ENCODE measurements at regions not wholly inside any gene's neighbourhood (a gene's known extent, or its start where the extent isn't known, plus 50 kb on each side); places are given as distances from the start of the nearest gene placed in this dataset.

DNA sequence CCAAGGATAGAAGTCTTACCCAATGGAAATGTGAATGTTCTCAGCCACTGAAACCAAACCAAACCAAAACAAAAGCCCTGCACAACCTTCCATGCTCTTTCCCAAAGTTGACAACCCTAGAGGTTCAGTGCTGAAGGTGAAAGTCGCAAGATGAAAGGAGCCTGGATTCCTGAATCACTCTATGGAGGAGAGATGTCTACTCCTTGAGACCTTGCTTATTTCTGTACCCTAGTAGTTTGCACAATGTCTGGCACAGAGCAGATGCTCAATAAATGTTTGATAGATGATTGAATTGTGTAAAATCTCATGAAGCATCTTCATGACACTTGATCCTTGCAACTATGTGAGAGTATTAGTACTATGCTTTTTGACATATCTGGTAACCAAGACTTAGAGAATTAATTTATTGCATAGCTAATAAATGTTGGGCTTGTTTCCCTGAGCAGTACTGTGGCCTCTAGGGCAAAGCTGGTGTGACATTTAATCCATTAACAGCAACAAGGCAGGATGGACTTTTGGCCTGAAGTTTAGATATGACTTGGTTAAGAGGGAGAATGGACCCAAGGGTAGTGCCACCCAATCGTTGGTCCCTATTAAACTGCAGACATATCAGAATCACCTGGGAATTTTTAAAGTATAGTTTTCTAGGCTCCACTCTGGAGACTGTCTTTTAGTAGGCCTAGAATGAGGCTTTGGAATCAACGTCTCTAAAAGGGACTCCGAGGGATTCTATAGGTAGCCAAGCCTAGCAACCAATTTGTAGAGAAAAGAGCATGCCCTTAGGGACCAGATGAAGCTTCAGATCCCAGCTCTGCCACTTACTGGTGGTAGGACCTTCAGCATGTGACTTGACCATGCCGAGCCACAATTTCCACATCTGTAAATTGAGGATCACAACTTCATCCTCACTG is 145.9 kb downstream of the DDX1 start:
- DNase-seq (ENCODE audit: low spot score), result no peak
- H3K36me3 Mint-ChIP-seq, result 0 out of 2 replicates have a peak, but pooled peaks cover 5% of the 10 kb centered on the region
- H3K4me1 Mint-ChIP-seq, result peaks cover 18% of the 10 kb centered on the region
- ChIA-PET CTCF (interaction anchor here (1.8 kb wide), 1 partner anchor 10 kb away, joined by 4 read pairs; no protein-coding TSS in a partner anchor), POLR2A (no interaction called here)
- H3K9me3 Mint-ChIP-seq, result peaks cover 27% of the 10 kb centered on the region
- ATAC-seq, result no peak
- H3K27ac Mint-ChIP-seq, result no peak overlapping the region
- no peaks in the 10 kb centered on the region; the same call in 1 of the 2 replicates for H3K27me3 Mint-ChIP-seq (ENCODE audit: low read depth)
- H3K4me3 Mint-ChIP-seq, result no peak overlapping the region
- TF ChIP-seq, protein P1, sequence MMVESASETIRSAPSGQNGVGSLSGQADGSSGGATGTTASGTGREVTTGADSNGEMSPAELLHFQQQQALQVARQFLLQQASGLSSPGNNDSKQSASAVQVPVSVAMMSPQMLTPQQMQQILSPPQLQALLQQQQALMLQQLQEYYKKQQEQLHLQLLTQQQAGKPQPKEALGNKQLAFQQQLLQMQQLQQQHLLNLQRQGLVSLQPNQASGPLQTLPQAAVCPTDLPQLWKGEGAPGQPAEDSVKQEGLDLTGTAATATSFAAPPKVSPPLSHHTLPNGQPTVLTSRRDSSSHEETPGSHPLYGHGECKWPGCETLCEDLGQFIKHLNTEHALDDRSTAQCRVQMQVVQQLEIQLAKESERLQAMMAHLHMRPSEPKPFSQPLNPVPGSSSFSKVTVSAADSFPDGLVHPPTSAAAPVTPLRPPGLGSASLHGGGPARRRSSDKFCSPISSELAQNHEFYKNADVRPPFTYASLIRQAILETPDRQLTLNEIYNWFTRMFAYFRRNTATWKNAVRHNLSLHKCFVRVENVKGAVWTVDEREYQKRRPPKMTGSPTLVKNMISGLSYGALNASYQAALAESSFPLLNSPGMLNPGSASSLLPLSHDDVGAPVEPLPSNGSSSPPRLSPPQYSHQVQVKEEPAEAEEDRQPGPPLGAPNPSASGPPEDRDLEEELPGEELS (CRISPR knock-in tag; IDR thresholded peaks at IDR 0.05), result no peak
- TF ChIP-seq TEAD1 (CRISPR knock-in tag; IDR thresholded peaks at IDR 0.05) (no peak), CREB1 (CRISPR knock-in tag; IDR thresholded peaks at IDR 0.05) (no peak)
- TF ChIP-seq, protein P2, sequence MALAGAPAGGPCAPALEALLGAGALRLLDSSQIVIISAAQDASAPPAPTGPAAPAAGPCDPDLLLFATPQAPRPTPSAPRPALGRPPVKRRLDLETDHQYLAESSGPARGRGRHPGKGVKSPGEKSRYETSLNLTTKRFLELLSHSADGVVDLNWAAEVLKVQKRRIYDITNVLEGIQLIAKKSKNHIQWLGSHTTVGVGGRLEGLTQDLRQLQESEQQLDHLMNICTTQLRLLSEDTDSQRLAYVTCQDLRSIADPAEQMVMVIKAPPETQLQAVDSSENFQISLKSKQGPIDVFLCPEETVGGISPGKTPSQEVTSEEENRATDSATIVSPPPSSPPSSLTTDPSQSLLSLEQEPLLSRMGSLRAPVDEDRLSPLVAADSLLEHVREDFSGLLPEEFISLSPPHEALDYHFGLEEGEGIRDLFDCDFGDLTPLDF (CRISPR knock-in tag; IDR thresholded peaks at IDR 0.05), result no peak
- TF ChIP-seq, protein P3, sequence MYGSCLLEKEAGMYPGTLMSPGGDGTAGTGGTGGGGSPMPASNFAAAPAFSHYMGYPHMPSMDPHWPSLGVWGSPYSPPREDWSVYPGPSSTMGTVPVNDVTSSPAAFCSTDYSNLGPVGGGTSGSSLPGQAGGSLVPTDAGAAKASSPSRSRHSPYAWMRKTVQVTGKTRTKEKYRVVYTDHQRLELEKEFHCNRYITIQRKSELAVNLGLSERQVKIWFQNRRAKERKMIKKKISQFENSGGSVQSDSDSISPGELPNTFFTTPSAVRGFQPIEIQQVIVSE (CRISPR knock-in tag; IDR thresholded peaks at IDR 0.05; ENCODE audit: borderline replicate concordance), result no peak

DNA sequence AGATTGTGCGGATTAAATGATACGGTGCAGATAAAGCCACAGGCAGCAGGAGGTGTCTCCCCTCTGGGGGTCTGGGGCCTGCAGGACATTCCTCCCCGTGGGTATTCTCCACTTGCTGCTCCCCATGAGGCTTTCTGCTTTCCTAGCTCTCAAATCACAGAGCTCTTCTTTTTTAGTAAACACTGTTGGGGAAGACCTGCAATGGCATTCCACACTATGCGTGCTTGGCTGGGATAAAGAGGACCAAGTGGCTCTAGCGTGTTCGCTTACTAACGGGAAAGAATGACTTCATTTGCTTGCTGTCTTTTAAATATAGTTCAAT is 146.5 kb downstream of the DDX1 start:
- Mint-ChIP-seq H3K27me3 (ENCODE audit: low read depth) (no peaks in the 10 kb centered on the region; the same call in 1 of the 2 replicates), H3K9me3 (peaks cover 27% of the 10 kb centered on the region), H3K27ac (no peak overlapping the region), H3K4me3 (no peak overlapping the region), H3K4me1 (peaks cover 18% of the 10 kb centered on the region), H3K36me3 (0 out of 2 replicates have a peak, but pooled peaks cover 5% of the 10 kb centered on the region)
- POLR2A ChIA-PET, result no interaction called here
- DNase-seq (ENCODE audit: low spot score), result no peak
- ATAC-seq, result no peak
- CTCF ChIA-PET, result interaction anchor here (1.8 kb wide), 1 partner anchor 10 kb away, joined by 4 read pairs; no protein-coding TSS in a partner anchor
- TF ChIP-seq, protein P4, sequence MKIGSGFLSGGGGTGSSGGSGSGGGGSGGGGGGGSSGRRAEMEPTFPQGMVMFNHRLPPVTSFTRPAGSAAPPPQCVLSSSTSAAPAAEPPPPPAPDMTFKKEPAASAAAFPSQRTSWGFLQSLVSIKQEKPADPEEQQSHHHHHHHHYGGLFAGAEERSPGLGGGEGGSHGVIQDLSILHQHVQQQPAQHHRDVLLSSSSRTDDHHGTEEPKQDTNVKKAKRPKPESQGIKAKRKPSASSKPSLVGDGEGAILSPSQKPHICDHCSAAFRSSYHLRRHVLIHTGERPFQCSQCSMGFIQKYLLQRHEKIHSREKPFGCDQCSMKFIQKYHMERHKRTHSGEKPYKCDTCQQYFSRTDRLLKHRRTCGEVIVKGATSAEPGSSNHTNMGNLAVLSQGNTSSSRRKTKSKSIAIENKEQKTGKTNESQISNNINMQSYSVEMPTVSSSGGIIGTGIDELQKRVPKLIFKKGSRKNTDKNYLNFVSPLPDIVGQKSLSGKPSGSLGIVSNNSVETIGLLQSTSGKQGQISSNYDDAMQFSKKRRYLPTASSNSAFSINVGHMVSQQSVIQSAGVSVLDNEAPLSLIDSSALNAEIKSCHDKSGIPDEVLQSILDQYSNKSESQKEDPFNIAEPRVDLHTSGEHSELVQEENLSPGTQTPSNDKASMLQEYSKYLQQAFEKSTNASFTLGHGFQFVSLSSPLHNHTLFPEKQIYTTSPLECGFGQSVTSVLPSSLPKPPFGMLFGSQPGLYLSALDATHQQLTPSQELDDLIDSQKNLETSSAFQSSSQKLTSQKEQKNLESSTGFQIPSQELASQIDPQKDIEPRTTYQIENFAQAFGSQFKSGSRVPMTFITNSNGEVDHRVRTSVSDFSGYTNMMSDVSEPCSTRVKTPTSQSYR (CRISPR knock-in tag; IDR thresholded peaks at IDR 0.05), result no peak
- TF ChIP-seq, protein P5, sequence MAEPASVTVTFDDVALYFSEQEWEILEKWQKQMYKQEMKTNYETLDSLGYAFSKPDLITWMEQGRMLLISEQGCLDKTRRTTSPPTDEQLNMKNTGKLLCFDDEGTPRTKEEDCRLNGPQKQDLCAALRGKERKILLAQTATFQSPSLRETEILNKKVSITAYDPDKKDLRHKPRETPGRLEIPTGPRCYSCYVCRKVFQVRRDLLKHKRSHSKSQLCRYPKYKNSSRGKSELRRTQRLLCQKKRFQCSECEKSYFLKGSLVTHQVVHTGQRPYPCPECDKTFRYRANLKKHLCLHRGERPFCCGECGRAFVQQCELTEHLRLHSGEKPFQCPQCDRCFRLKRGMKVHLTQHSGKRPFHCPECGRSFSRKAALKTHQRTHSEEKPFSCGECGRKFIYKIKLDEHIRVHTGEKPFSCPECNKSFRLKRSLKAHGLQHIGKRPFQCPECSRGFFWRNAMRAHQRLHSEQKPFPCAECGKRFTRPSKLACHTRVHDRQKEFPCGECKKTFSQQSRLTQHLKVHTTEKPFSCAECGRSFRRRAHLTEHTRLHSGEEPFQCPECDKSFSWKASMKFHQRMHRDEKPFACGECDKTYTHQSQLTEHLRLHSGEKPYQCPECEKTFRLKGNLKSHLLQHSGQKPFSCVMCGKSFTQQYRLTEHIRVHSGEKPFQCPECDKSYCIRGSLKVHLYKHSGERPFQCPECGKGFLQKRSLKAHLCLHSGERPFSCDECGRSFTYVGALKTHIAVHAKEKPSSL (CRISPR knock-in tag; conservative IDR thresholded peaks at IDR 0.05), result no peak
- no peak for TF ChIP-seq FOXP1 (CRISPR knock-in tag; IDR thresholded peaks at IDR 0.05; ENCODE audit: borderline replicate concordance)
- TF ChIP-seq ZNF416 (CRISPR knock-in tag; IDR thresholded peaks at IDR 0.05), result no peak
- TF ChIP-seq, protein P6, sequence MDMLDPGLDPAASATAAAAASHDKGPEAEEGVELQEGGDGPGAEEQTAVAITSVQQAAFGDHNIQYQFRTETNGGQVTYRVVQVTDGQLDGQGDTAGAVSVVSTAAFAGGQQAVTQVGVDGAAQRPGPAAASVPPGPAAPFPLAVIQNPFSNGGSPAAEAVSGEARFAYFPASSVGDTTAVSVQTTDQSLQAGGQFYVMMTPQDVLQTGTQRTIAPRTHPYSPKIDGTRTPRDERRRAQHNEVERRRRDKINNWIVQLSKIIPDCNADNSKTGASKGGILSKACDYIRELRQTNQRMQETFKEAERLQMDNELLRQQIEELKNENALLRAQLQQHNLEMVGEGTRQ (CRISPR knock-in tag; IDR thresholded peaks at IDR 0.05), result no peak
- no peak for TF ChIP-seq ZNF232 (CRISPR knock-in tag; IDR thresholded peaks at IDR 0.05)
- TF ChIP-seq, protein P1 (CRISPR knock-in tag; IDR thresholded peaks at IDR 0.05), result no peak
- no peak for TF ChIP-seq MXD4 (CRISPR knock-in tag; IDR thresholded peaks at IDR 0.05; ENCODE audit: borderline replicate concordance)
- TF ChIP-seq, protein P7, sequence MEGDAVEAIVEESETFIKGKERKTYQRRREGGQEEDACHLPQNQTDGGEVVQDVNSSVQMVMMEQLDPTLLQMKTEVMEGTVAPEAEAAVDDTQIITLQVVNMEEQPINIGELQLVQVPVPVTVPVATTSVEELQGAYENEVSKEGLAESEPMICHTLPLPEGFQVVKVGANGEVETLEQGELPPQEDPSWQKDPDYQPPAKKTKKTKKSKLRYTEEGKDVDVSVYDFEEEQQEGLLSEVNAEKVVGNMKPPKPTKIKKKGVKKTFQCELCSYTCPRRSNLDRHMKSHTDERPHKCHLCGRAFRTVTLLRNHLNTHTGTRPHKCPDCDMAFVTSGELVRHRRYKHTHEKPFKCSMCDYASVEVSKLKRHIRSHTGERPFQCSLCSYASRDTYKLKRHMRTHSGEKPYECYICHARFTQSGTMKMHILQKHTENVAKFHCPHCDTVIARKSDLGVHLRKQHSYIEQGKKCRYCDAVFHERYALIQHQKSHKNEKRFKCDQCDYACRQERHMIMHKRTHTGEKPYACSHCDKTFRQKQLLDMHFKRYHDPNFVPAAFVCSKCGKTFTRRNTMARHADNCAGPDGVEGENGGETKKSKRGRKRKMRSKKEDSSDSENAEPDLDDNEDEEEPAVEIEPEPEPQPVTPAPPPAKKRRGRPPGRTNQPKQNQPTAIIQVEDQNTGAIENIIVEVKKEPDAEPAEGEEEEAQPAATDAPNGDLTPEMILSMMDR (IDR thresholded peaks at IDR 0.05), result no peak
- TF ChIP-seq, protein P8, sequence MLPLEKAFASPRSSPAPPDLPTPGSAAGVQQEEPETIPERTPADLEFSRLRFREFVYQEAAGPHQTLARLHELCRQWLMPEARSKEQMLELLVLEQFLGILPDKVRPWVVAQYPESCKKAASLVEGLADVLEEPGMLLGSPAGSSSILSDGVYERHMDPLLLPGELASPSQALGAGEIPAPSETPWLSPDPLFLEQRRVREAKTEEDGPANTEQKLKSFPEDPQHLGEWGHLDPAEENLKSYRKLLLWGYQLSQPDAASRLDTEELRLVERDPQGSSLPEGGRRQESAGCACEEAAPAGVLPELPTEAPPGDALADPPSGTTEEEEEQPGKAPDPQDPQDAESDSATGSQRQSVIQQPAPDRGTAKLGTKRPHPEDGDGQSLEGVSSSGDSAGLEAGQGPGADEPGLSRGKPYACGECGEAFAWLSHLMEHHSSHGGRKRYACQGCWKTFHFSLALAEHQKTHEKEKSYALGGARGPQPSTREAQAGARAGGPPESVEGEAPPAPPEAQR (CRISPR knock-in tag; IDR thresholded peaks at IDR 0.05), result no peak
- TF ChIP-seq, protein P9, sequence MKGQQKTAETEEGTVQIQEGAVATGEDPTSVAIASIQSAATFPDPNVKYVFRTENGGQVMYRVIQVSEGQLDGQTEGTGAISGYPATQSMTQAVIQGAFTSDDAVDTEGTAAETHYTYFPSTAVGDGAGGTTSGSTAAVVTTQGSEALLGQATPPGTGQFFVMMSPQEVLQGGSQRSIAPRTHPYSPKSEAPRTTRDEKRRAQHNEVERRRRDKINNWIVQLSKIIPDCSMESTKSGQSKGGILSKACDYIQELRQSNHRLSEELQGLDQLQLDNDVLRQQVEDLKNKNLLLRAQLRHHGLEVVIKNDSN (CRISPR knock-in tag; IDR thresholded peaks at IDR 0.05), result no peak
